IPS-NIHi7 (cell line): ENCODE measurements at regions not wholly inside any gene's neighbourhood (a gene's known extent, or its start where the extent isn't known, plus 50 kb on each side); places are given as distances from the start of the nearest gene placed in this dataset.

Experiments used
- DNase-seq: peaks from one replicate; pipeline ENCODE4 v3.0.0; 2012; ENCODE audit warnings: mixed read lengths; ENCODE audit errors: extremely low spot score

- DNase-seq: no peak
These were observed 1407.7 kb upstream of the SLC10A2 start for GRCh38 chr13:104473936-104474335.

DNA sequence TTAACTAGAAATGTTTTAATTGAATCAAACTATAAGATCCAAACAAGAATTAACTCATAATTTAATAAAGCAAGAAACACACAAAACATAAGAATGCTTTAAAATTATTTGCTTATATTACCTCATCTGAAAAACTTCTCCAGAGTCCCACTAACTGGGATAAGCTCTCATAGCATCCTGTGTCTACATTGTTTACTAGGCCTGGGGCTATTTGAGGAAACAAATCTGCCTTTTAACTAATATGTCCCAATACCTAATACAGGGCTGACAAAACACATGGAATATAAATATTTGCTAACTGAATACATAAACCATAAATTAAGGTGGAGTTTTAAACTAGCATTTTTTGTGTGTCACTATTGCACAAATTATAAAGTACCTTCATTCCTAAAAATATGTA is 1399.8 kb upstream of the SLC10A2 start:
- no peak for DNase-seq

DNA sequence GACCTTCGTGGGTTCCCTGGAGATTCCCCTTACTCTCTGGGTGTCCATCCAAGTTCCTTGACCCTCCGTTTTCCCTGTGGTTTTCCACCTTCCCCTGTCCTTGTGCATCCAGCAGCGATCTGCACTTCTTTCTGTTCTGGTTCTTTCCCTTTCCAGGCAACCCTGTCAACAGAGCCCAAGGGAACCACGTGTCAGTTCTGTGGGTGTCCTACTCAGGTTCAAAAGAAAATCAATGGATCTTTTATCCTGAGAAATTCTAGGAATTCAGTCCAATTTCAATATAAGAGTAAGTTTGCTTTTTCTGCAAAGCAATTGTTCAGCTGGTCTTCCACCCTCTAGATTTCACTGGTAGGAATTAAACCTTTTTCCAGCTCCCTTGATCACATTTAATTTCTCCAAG is 1394.8 kb upstream of the SLC10A2 start:
- no peak for DNase-seq

DNA sequence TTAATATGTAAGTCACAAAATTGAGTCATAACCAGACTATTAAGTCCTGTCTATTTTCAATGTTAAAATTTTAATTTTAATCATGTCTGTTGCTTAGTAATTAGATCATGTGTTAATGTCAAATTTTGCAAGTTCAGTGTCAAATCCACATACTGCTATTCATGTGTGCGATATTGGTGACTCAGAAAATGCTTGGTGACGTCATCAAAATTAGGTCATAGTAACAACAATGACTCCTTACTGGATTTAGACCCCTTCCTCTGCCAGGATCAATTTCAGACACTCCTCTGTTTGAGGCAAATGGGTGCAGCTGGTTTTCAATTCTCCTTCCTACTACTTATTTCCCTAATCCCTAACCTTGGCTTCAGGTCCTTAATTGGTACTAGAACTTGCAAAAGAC is 1394.3 kb upstream of the SLC10A2 start:
- DNase-seq: no peak

GRCh38 chr13:104450006-104450405 is 1383.8 kb upstream of the SLC10A2 start:
- DNase-seq: no peak

GRCh38 chr13:104447348-104447747 is 1381.1 kb upstream of the SLC10A2 start:
- peak; percentile 13 for DNase-seq

DNA sequence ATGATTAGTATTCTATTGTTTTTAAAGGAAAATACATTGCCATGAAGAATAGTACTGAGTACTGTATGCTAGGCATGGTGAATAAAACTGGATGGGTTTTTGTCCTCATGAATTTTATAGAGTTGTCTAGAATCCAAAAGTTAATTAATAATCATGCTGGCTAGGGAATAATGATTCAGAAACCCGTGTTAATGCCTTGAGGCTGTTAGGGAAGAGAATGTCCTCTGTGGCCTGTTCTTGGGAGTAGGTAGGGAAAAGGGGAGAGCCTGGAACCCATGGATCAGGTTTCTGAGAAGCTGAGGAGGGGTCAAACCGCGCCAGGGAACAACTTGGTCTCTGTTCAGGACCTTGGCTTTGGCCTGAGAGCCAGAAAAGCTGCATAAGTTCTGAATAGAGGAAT is 1376.3 kb upstream of the SLC10A2 start:
- DNase-seq: no peak

DNA sequence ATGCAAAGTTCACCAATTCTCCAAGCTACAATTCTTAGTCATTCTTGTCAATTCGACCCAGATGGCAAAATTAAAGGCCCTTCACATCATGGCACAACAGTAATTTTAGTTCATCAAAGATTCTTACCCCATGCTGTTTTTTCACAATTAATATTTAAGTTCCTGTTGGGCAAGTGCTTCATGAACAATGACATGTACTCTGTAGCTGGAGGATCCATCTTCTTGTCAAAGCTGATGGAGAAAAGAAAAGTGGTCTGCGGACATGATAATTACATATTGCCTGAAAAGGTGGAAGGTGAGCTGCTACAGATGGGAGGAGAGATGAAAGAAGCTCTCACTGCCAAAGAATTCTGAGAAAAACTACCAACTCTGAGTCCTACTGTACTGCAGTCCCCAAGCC is 1370.3 kb upstream of the SLC10A2 start:
- no peak for DNase-seq

GRCh38 chr13:104431895-104432294 is 1365.7 kb upstream of the SLC10A2 start:
- no peak for DNase-seq

GRCh38 chr13:104426435-104426834 is 1360.2 kb upstream of the SLC10A2 start:
- no peak for DNase-seq

- DNase-seq: no peak
These were observed 1356.5 kb upstream of the SLC10A2 start for GRCh38 chr13:104422668-104423067.

DNA sequence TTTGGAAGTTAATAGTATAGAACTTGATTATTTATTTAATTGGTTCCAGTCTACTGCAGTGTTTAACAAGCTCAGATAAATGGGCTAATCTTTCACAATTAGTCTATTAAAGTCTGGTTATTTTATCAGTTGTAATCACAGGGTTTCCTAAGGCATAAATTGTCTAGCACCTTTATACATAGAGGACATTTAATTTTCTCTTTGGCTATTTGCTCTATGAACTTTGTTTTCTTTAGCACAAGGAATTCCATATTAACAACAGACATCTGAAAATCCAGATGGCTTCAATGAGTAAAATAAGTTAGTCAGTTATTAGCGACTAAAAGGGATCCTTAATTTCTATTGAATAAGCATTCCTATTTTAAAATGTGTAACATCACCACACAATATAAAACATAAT is 1350.8 kb upstream of the SLC10A2 start:
- no peak for DNase-seq

- no peak for DNase-seq
These were observed 1348.6 kb upstream of the SLC10A2 start for GRCh38 chr13:104414771-104415170.

DNA sequence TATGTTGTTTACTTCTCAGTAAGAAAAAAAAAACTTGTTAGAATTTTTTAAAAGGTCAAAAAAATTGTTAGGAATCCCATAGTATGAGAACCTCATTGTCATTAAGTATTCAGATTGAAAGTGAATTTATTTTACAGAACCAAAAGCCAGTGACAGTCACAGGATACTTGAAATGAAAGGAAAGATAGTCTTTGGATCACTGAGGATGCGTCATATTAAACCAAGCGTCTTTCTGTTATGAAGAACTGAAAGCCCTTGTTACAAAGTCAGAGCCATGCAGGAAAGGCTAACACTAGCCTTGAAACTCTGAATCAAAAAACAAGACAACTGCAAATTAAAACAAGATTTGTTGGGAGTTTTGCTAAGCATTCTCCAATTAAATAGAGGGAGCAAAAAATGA is 1348.0 kb upstream of the SLC10A2 start:
- no peak for DNase-seq

DNA sequence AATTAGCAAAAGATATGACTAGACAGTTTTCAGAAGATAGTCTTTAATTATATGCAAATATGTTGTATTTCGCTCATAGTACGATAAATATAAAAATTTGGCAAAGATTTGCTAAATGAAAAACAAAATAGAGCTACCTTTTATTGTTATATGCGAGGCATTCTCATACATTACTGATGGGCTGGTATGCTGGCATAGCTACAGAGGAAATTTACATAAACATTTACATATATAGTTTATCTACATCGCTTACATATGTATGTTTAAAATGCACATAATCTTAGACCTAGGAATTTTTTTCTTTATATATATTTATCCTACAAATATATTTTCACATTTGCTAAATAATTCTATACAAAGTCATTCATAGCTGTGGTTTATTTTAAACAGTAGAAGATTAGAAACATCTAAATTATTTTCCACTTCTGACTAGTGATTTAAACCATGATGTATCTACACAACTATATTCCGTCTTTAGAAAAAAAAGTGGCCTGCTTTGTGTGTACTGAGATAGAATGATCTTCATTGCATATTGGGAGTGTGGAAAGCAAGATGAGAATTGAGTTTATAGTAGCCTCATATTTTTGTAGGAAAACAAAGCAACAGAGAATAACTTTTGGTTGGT is 1345.0 kb upstream of the SLC10A2 start:
- no peak for DNase-seq

GRCh38 chr13:104408733-104409132 is 1342.5 kb upstream of the SLC10A2 start:
- DNase-seq: no peak

GRCh38 chr13:104404325-104404724 is 1338.1 kb upstream of the SLC10A2 start:
- DNase-seq: no peak

GRCh38 chr13:104389691-104390090 is 1323.5 kb upstream of the SLC10A2 start:
- DNase-seq: no peak

- no peak for DNase-seq
These were observed 1321.3 kb upstream of the SLC10A2 start for GRCh38 chr13:104387510-104387909.

DNA sequence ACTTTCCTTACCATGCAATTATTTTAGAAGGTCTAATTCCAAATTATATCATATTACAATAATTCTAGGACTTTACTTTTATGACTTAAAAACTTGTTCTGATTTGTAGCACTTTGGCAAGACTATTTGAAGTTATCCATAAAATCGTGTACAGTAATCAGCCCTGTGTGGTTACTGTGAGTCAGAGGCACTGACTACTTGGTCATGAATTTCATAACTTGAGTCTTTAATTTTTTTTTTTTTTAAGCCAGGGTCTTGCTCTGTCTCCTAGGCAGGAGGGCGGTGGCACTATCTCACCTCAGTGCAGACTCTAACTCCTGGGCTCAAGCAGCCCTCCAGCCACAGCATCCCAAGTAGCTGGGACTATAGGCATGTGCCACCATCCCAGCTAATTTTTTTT is 1319.2 kb upstream of the SLC10A2 start:
- DNase-seq: no peak

DNA sequence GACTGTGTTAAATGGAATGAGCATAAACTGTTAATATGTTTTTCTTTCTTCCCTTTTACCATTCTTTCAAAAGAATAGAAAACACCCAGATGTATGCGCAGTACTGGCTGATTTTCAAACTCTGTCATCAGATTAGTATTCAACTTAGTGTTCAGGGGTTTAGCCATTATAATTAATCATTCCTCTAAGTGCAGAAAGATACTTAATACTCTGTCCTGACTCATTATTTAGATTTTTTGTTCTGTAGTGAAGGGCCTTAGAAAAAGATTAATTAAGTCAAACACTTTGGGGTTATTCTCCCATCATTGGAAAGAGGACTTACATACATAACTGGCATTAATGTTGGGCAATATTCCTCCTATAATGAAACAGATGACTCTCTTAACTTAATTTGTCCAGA is 1316.7 kb upstream of the SLC10A2 start:
- no peak for DNase-seq

DNA sequence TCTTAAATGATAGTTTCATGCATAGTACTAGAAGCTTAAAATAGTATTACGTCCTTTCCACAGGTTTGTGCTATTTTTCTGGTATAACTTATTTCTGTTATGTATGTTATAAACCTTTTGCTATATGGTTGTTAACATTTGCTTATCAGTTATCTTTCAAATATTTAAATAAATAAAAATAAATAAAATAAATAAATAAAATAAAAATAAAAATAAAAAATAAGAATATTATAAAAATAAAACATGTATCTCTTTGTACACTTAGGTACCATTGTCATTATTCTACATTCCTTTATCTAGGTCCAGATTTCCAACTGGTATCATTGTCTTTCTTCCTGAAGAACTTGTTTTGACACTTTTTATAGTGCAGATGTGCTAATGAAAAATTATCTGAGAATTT is 1310.4 kb upstream of the SLC10A2 start:
- no peak for DNase-seq

- DNase-seq: no peak
These were observed 1309.4 kb upstream of the SLC10A2 start for GRCh38 chr13:104375614-104376013.

DNA sequence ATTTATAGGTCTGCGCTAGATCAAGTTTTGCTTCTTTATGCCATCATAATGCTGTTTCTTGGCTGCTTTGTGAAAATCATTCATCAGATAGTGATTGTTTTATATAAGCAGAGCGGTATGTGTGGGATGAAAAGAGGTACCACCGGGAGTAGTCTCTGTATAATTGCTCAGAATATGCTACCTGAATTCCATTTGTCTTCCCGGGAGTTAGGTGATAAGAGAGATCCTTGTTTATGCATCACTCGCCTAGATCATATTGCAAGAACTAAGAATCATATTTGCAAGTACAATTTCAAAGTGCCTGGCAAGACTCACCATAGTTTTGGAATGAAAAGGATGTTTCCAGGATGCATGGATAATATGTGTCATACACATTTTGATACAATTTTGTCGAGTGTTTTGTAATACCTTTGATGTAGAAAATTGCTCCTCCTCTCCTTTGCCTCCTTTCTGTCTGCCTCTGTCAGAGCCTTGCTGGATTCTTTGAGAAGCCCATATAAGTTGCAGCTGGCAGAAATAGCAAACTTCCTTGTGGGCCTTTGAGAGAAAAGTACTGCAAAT is 1306.0 kb upstream of the SLC10A2 start:
- no peak for DNase-seq
